ENCODE measurements at regions not wholly inside any gene's neighbourhood (a gene's known extent, or its start where the extent isn't known, plus 50 kb on each side); places are given as distances from the start of the nearest gene placed in this dataset.

- Histone ChIP-seq H3K4me1 (no peaks in the 10 kb centered on the region), H3K27me3 (no peaks in the 10 kb centered on the region), H3K36me3 (no peaks in the 10 kb centered on the region), H3K4me3 (no peak overlapping the region), H3K27ac (no peak overlapping the region), H3K9me3 (no peaks in the 10 kb centered on the region)
- ATAC-seq (no peak), DNase-seq (no peak), FAIRE-seq (no peak)
- no peak for TF ChIP-seq CTCF (IDR thresholded peaks at IDR 0.05)
- intact Hi-C loops (cut with DNase I): no loop called here
- 75 to 85% methylated on average over 7 of the region's 7 CpGs for WGBS, 2 donors
These were observed 548.7 kb downstream of the SPRY1 start for GRCh38 chr4:123945301-123945700.

GRCh38 chr4:123950530-123950929 lies 553.9 kb downstream of the SPRY1 start:
- H3K4me3 ChIP-seq: no peak overlapping the region
- FAIRE-seq: no peak
- intact Hi-C loops (cut with DNase I): no loop called here
- no peaks in the 10 kb centered on the region for H3K27me3 ChIP-seq
- no peak overlapping the region for H3K27ac ChIP-seq
- no peak for DNase-seq
- no peak for ATAC-seq
- no peak for TF ChIP-seq CTCF (IDR thresholded peaks at IDR 0.05)
- no peaks in the 10 kb centered on the region for H3K36me3 ChIP-seq
- no peaks in the 10 kb centered on the region for H3K9me3 ChIP-seq
- H3K4me1 ChIP-seq: no peaks in the 10 kb centered on the region

- no peaks in the 10 kb centered on the region for H3K36me3 ChIP-seq
- no peaks in the 10 kb centered on the region for H3K27me3 ChIP-seq
- no peak overlapping the region for H3K4me3 ChIP-seq
- TF ChIP-seq CTCF (IDR thresholded peaks at IDR 0.05): no peak
- DNase-seq (no peak), ATAC-seq (no peak), FAIRE-seq (no peak)
- H3K27ac ChIP-seq: no peak overlapping the region
- 38 to 69% methylated on average over 3 of the region's 3 CpGs for WGBS, 2 donors
- no peaks in the 10 kb centered on the region for H3K4me1 ChIP-seq
- H3K9me3 ChIP-seq: no peaks in the 10 kb centered on the region
- intact Hi-C loops (cut with DNase I): no loop called here
These were observed 556.1 kb downstream of the SPRY1 start for GRCh38 chr4:123952530-123953274.

GRCh38 chr4:123953566-123953965 lies 557.0 kb downstream of the SPRY1 start:
- DNase-seq (no peak), FAIRE-seq (no peak), ATAC-seq (no peak)
- no peak overlapping the region for H3K4me3 ChIP-seq
- H3K36me3 ChIP-seq: no peaks in the 10 kb centered on the region
- H3K27me3 ChIP-seq: no peaks in the 10 kb centered on the region
- no peak for TF ChIP-seq CTCF (IDR thresholded peaks at IDR 0.05)
- H3K4me1 ChIP-seq: no peaks in the 10 kb centered on the region
- H3K27ac ChIP-seq: no peak overlapping the region
- no peaks in the 10 kb centered on the region for H3K9me3 ChIP-seq
- WGBS, 2 donors: 71 to 78% methylated on average over 3 of the region's 3 CpGs
- intact Hi-C loops (cut with DNase I): no loop called here

GRCh38 chr4:123954220-123954619 lies 557.6 kb downstream of the SPRY1 start:
- DNase-seq (no peak), ATAC-seq (no peak), FAIRE-seq (no peak)
- 78 to 87% methylated on average over 4 of the region's 4 CpGs for WGBS, 2 donors
- intact Hi-C loops (cut with DNase I): no loop called here
- Histone ChIP-seq H3K4me1 (no peaks in the 10 kb centered on the region), H3K4me3 (no peak overlapping the region), H3K27ac (no peak overlapping the region), H3K36me3 (no peaks in the 10 kb centered on the region), H3K27me3 (no peaks in the 10 kb centered on the region), H3K9me3 (no peaks in the 10 kb centered on the region)
- no peak for TF ChIP-seq CTCF (IDR thresholded peaks at IDR 0.05)

Data from pancreas (tissue), 10 donors.